T-helper 1 cell (primary cell): ENCODE measurements at regions not wholly inside any gene's neighbourhood (a gene's known extent, or its start where the extent isn't known, plus 50 kb on each side); places are given as distances from the start of the nearest gene placed in this dataset.

Experiments used
- DNase-seq, 5 donors: peaks; one replicate each; pipeline ENCODE4 v3.0.0-alpha.2; 2012 to 2020

- no peak for DNase-seq
These were observed 54.0 kb upstream of the STMND1 start for GRCh38 chr6:17047889-17048288.

- no peak for DNase-seq
These were observed 56.1 kb upstream of the STMND1 start for GRCh38 chr6:17045581-17046322.

GRCh38 chr6:17043148-17043522 is 58.7 kb upstream of the STMND1 start:
- DNase-seq: no peak

GRCh38 chr6:17042422-17043147 is 59.3 kb upstream of the STMND1 start:
- no peak for DNase-seq

- no peak for DNase-seq
These were observed 62.6 kb upstream of the STMND1 start for GRCh38 chr6:17039266-17039665.

- no peak for DNase-seq
These were observed 63.5 kb upstream of the STMND1 start for GRCh38 chr6:17038316-17038715.

- no peak for DNase-seq
These were observed 65.8 kb upstream of the STMND1 start for GRCh38 chr6:17036065-17036393.

GRCh38 chr6:17035257-17036064 is 66.4 kb upstream of the STMND1 start:
- DNase-seq: no peak

- no peak for DNase-seq
These were observed 68.1 kb upstream of the STMND1 start for GRCh38 chr6:17033746-17034145.

GRCh38 chr6:17032988-17033634 is 68.7 kb upstream of the STMND1 start:
- DNase-seq: no peak

GRCh38 chr6:17032590-17032987 is 69.3 kb upstream of the STMND1 start:
- DNase-seq: no peak

- no peak for DNase-seq
These were observed 69.9 kb upstream of the STMND1 start for GRCh38 chr6:17031961-17032360.

GRCh38 chr6:17027441-17027840 is 74.4 kb upstream of the STMND1 start:
- DNase-seq: no peak

- no peak for DNase-seq
These were observed 79.2 kb upstream of the STMND1 start for GRCh38 chr6:17022604-17023003.

- no peak for DNase-seq
These were observed 80.3 kb upstream of the STMND1 start for GRCh38 chr6:17021539-17021889.

GRCh38 chr6:17020889-17021538 is 80.8 kb upstream of the STMND1 start:
- no peak for DNase-seq

GRCh38 chr6:17018425-17018824 is 83.4 kb upstream of the STMND1 start:
- no peak for DNase-seq

GRCh38 chr6:17017416-17017815 is 84.4 kb upstream of the STMND1 start:
- DNase-seq: no peak

- DNase-seq: peak in 4 of 5 donors; percentile 15 to 36 (median 19)
These were observed 86.1 kb upstream of the STMND1 start for GRCh38 chr6:17015551-17016381.

- DNase-seq: peak in 1 of 5 donors; percentile 73
These were observed 86.7 kb upstream of the STMND1 start for GRCh38 chr6:17015144-17015543.

GRCh38 chr6:17013701-17014100 is 88.1 kb upstream of the STMND1 start:
- DNase-seq: no peak
